SK-N-SH (cell line): ENCODE measurements at regions not wholly inside any gene's neighbourhood (a gene's known extent, or its start where the extent isn't known, plus 50 kb on each side); places are given as distances from the start of the nearest gene placed in this dataset.

Experiments
- ELF1 ChIP-seq: IDR thresholded peaks from 2 replicates; pipeline ENCODE4 v1.4.0; 2012
- EZH2phosphoT487 ChIP-seq: fragments of 200-600 bp; sonication (generic); IDR thresholded peaks from 2 replicates; pipeline ENCODE4 v1.6.1; 2017; ENCODE audit warnings: low read depth, mixed run types, mild to moderate bottlenecking, antibody characterized with exemption, moderate library complexity, borderline replicate concordance
- FOSL2 ChIP-seq: IDR thresholded peaks from 2 replicates; pipeline ENCODE4 v1.4.0; 2012; ENCODE audit warnings: low read depth, mild to moderate bottlenecking, moderate library complexity, borderline replicate concordance
- GATA2 ChIP-seq: sonication (generic); formaldehyde crosslinking; IDR thresholded peaks from 2 replicates; pipeline ENCODE4 v1.5.0; 2020; ENCODE audit warnings: mild to moderate bottlenecking, missing genetic modification reagents
- JUND ChIP-seq: IDR thresholded peaks from 2 replicates; pipeline ENCODE4 v1.4.0; 2012
- MAX ChIP-seq: IDR thresholded peaks from 2 replicates; pipeline ENCODE4 v1.4.0; 2012; ENCODE audit warnings: low read depth
- POLR2AphosphoS5 ChIP-seq: IDR thresholded peaks from 2 replicates; pipeline ENCODE4 v1.6.1; 2012; ENCODE audit warnings: low read depth, low read length
- RFX5 ChIP-seq: IDR thresholded peaks from 2 replicates; pipeline ENCODE4 v1.6.1; 2012; ENCODE audit warnings: mild to moderate bottlenecking, improper control_type of control experiment, low read length
- SIN3A ChIP-seq: IDR thresholded peaks from 2 replicates; pipeline ENCODE4 v1.6.1; 2012; ENCODE audit warnings: low read depth, mild to moderate bottlenecking, low read length, moderate library complexity, borderline replicate concordance
- TAF1 ChIP-seq: IDR thresholded peaks from 2 replicates; pipeline ENCODE4 v1.6.1; 2012; ENCODE audit warnings: low read depth, mild to moderate bottlenecking, low read length, moderate library complexity, borderline replicate concordance
- TCF12 ChIP-seq: IDR thresholded peaks from 2 replicates; pipeline ENCODE4 v1.4.0; 2012
- TF ChIP-seq, protein P1 (sequence below): fragments of 200-600 bp; sonication (generic); IDR thresholded peaks from 2 replicates; pipeline ENCODE4 v1.6.1; 2017; ENCODE audit warnings: antibody characterized with exemption, mild to moderate bottlenecking, moderate library complexity
- TF ChIP-seq, protein P2 (sequence below): fragments of 150-350 bp; IDR thresholded peaks from 2 replicates; pipeline ENCODE4 v1.6.1; 2017; ENCODE audit warnings: antibody characterized with exemption, low read length, low read depth, borderline replicate concordance
- TF ChIP-seq, protein P3 (sequence below): IDR thresholded peaks from 2 replicates; pipeline ENCODE4 v1.6.1; 2012; ENCODE audit warnings: mild to moderate bottlenecking, low read depth, low read length, moderate library complexity

DNA sequence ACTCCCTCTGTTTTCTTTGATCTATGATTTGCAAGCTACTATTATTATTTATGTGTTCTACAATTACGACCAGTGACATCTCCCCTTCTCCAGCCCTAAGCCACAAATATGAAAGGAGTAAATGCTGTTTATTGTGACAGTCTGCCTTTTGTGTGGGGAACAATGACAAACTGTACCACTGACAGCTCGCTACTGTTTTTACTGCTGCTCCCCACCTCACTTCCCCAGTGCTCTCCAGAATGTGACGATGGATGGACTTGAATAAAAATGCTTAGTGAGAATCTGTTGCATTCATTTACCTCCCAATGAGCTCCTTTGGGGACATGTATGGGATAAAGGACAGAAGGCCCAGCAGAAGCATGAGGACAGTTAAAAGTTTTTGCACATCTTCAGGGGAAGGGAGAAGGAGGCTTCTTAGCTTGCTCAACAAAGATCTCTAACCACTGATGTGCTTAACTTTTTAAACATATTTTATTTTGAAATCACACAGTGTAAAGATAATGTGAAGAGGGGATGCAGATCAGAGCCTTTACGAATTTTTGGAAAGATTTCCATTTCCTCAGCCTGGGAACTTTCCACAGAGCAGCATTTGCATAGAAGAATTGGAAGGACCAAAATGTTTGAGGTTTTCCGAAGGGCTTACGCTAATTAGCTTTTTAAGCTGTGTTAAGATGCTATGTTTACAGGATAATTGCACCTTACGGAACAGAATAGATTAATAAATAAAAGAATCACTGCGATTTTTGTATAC, 485.1 kb upstream of the TENM3 start:
- no peak for TF ChIP-seq POLR2AphosphoS5
- TF ChIP-seq, protein P1, sequence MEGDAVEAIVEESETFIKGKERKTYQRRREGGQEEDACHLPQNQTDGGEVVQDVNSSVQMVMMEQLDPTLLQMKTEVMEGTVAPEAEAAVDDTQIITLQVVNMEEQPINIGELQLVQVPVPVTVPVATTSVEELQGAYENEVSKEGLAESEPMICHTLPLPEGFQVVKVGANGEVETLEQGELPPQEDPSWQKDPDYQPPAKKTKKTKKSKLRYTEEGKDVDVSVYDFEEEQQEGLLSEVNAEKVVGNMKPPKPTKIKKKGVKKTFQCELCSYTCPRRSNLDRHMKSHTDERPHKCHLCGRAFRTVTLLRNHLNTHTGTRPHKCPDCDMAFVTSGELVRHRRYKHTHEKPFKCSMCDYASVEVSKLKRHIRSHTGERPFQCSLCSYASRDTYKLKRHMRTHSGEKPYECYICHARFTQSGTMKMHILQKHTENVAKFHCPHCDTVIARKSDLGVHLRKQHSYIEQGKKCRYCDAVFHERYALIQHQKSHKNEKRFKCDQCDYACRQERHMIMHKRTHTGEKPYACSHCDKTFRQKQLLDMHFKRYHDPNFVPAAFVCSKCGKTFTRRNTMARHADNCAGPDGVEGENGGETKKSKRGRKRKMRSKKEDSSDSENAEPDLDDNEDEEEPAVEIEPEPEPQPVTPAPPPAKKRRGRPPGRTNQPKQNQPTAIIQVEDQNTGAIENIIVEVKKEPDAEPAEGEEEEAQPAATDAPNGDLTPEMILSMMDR = no peak
- TF ChIP-seq EZH2phosphoT487 = no peak
- no peak for TF ChIP-seq FOSL2
- TF ChIP-seq, protein P2, sequence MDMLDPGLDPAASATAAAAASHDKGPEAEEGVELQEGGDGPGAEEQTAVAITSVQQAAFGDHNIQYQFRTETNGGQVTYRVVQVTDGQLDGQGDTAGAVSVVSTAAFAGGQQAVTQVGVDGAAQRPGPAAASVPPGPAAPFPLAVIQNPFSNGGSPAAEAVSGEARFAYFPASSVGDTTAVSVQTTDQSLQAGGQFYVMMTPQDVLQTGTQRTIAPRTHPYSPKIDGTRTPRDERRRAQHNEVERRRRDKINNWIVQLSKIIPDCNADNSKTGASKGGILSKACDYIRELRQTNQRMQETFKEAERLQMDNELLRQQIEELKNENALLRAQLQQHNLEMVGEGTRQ = no peak
- TF ChIP-seq SIN3A = no peak
- no peak for TF ChIP-seq RFX5
- TF ChIP-seq TCF12 = no peak
- no peak for TF ChIP-seq JUND
- TF ChIP-seq, protein P3, sequence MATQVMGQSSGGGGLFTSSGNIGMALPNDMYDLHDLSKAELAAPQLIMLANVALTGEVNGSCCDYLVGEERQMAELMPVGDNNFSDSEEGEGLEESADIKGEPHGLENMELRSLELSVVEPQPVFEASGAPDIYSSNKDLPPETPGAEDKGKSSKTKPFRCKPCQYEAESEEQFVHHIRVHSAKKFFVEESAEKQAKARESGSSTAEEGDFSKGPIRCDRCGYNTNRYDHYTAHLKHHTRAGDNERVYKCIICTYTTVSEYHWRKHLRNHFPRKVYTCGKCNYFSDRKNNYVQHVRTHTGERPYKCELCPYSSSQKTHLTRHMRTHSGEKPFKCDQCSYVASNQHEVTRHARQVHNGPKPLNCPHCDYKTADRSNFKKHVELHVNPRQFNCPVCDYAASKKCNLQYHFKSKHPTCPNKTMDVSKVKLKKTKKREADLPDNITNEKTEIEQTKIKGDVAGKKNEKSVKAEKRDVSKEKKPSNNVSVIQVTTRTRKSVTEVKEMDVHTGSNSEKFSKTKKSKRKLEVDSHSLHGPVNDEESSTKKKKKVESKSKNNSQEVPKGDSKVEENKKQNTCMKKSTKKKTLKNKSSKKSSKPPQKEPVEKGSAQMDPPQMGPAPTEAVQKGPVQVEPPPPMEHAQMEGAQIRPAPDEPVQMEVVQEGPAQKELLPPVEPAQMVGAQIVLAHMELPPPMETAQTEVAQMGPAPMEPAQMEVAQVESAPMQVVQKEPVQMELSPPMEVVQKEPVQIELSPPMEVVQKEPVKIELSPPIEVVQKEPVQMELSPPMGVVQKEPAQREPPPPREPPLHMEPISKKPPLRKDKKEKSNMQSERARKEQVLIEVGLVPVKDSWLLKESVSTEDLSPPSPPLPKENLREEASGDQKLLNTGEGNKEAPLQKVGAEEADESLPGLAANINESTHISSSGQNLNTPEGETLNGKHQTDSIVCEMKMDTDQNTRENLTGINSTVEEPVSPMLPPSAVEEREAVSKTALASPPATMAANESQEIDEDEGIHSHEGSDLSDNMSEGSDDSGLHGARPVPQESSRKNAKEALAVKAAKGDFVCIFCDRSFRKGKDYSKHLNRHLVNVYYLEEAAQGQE = no peak
- no peak for TF ChIP-seq MAX
- no peak for TF ChIP-seq GATA2 (CRISPR knock-in tag)
- no peak for TF ChIP-seq ELF1
- TF ChIP-seq TAF1 = no peak
